ENCODE measurements at regions not wholly inside any gene's neighbourhood (a gene's known extent, or its start where the extent isn't known, plus 50 kb on each side); places are given as distances from the start of the nearest gene placed in this dataset.

DNA sequence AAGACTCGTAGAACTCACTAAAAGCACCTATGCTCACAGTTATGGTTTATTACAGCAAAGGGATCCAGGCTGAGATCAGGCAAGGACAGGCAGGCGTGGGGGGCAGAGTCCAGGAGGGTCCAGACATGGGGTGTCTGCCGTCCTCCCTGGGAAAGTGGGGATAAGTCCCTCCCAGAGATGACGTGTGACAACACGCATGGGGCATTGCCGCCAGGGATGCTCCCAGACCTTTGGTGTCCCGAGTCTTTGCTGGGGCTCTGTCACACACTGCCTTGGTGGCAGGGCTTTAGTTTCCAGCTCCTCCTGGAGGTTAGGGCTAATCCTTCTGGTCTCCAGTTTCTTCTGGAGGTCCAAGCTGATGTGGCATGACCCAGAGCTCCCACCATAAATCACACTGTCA lies 226.7 kb downstream of the CTTN start:
- TF ChIP-seq ZNF34 (CRISPR knock-in tag; IDR thresholded peaks at IDR 0.05; ENCODE audit: borderline replicate concordance), result no peak
- no peak for TF ChIP-seq KDM4B (CRISPR knock-in tag; IDR thresholded peaks at IDR 0.05)
- TF ChIP-seq POLR2AphosphoS5 (IDR thresholded peaks at IDR 0.05; ENCODE audit: low read depth, low read length), result no peak
- TF ChIP-seq ZBTB7A (CRISPR knock-in tag; IDR thresholded peaks at IDR 0.05), result no peak
